HG02885 (cell line): ENCODE measurements at regions not wholly inside any gene's neighbourhood (a gene's known extent, or its start where the extent isn't known, plus 50 kb on each side); places are given as distances from the start of the nearest gene placed in this dataset.
"Not testable (repeated sequence)": the region's sequence is repeated elsewhere in the genome, so short reads cannot be mapped to it uniquely, and the experiment has no call there.

ENCODE experiments used
- ATAC-seq: cut with Tn5 transposase; IDR thresholded peaks from one replicate; pipeline ENCODE4 v1.9.1; 2021; ENCODE audit warnings: mild to moderate bottlenecking; ENCODE audit not compliant: unreplicated experiment, poor library complexity

DNA sequence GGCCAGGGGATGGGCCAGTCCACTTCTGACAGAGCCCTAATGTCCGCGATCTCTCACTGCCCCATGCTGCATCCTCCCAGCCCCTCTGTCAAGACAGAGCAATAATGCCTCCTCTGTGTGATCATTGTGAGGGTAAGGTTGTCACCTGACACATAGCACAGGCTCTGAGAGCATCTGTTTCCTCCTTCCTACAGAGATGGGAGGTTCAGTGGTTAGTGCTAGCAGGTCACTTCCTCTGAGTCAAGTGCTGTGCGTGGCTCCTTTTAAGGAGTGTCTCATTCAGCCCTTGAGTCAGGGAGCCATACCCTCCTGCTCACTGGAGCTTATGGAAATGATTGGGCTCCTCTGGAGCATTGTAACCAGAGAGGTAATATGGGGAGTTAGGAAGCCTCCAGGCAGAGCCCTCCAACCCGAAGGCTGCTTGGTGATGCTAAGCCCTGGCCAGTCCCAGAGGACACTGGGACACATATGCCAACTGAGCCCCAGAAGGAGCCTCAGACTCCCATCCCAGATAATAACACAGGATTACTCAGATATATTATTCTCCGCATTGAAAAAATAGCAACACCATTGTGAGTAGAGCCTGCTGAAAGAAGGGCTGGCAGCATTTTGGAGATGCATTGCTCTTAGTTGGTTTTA lies 189.0 kb downstream of the GALNT1 start:
- ATAC-seq, result peak; percentile 70

- ATAC-seq, result no peak
Observed at GRCh38 chr18:35771172-35771571, 189.6 kb downstream of the GALNT1 start.

DNA sequence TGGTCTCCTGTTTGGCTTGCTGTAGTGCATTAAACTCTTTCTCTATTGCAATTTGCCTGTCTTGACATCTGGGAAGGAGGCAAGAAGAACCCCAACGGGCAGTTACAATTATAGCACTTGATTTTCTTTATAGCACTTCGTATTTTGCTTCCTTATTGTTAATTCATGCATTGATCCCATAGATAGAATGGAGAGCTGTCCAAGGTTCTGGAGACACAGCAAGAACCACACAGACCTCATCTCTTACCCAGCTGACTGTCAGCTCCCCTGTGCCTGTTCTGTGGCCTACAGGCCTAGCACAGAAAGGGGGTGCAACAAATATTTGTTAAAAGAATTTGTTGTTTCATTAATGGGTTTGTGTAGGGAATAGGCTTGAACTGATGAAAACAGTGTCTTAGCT lies 194.3 kb downstream of the GALNT1 start:
- ATAC-seq, result no peak

- ATAC-seq, result no peak
Observed at GRCh38 chr18:35776473-35776872, 194.9 kb downstream of the GALNT1 start.

DNA sequence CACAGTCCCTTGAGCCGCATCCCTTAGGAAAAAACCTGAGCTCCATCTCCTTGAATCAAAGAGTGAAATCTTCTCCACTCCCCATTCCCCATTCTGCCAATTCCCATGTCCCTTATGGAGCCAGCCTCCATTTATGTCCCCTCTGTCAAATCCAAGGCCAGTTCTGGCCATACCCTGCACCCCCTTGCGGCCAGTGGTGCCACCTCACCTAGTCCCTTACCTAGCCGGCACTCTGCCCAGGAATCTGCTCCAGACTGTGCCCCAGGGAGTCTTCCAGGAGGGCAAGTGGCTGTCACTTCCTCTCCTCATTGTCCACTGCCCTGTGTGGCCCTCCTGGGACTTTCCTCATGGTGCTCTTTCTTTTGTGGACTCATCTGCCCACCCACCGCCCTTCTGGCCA lies 195.4 kb upstream of the RMP24 start:
- ATAC-seq, result no peak

DNA sequence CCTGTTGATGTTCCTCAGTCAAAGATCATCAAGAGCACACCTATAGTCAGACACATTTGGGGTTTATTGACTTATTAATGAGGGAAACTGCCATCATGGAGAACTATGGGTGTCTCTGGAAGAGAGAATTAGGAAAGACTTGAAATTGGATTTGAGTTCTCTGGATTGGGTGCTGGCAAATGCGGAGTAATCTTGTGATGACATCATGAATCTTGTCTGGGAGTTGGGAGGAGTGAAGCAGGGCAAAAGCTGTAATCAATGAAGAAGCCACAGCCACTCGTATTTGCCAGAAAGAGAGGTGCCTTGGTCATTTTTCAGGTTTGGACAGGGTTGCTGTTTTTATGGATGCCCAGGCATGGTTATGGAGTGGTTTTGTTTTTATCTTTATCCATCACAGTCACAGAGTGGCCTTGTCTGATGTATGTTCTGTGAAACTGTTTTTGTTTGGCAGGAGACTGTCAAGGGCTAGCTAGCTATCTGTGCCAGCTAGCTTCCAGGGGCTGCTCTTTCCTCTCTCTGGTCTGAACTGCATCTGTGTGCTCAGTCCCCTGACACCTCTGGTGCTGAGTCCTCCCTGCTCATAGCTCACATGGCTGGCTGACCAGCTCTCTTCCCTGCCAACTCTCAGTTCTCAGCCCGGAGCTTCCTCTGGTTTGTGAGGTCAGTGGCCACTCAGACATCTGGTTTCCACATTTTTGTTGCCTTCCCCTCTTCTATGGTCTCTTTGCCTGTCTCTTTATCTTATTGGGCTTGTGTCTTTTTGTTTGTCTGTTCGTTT lies 193.4 kb upstream of the RMP24 start:
- no peak for ATAC-seq

- no peak for ATAC-seq
Observed at GRCh38 chr18:35780937-35781336, 191.5 kb upstream of the RMP24 start.

GRCh38 chr18:35782926-35783325 lies 189.6 kb upstream of the RMP24 start:
- no peak for ATAC-seq

GRCh38 chr18:35786365-35787042 lies 186.0 kb upstream of the RMP24 start:
- ATAC-seq, result peak; percentile 60

DNA sequence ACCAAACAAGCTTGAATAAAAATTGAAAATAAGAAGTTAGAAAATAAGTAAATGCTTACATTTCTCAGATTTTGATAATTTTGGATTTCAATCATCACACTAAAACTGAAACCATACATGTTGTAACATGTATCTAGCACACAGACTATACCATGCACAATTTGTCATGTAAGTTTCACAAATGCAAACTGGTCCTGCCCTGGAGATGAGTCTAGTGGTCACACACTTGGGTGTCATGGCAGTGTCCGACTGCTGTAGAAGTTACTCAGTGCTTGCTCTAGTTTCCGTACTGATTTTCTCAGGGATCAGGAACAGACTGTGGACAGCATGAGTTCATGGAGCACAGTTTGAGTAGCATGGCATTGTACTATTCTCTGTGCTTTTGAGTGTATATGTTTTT lies 182.9 kb upstream of the RMP24 start:
- ATAC-seq, result no peak

GRCh38 chr18:35797948-35798347 lies 174.5 kb upstream of the RMP24 start:
- no peak for ATAC-seq

- no peak for ATAC-seq
Observed at GRCh38 chr18:35803551-35803950, 168.9 kb upstream of the RMP24 start.

- ATAC-seq, result no peak
Observed at GRCh38 chr18:35804377-35804776, 168.1 kb upstream of the RMP24 start.

GRCh38 chr18:35807811-35808335 lies 164.6 kb upstream of the RMP24 start:
- no peak for ATAC-seq

DNA sequence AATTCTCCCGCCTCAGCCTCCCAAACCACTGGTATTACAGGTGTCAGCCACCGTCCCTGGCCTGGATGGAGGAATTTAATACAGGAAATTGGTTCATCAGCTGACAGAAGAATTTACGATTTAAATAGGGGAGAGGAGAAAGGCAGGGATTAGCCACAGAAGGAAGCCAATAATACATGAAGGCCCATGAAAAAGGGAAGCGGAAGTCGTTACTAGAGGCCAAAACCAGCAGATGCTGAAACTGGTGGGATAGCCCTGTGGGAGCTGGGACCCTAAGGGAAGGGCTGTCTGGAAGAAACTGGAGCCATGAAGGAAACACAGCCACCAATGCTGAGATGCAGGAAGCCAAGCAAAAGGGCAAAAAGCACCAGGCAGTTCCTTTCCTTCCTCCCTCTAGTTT lies 163.7 kb upstream of the RMP24 start:
- ATAC-seq, result no peak

DNA sequence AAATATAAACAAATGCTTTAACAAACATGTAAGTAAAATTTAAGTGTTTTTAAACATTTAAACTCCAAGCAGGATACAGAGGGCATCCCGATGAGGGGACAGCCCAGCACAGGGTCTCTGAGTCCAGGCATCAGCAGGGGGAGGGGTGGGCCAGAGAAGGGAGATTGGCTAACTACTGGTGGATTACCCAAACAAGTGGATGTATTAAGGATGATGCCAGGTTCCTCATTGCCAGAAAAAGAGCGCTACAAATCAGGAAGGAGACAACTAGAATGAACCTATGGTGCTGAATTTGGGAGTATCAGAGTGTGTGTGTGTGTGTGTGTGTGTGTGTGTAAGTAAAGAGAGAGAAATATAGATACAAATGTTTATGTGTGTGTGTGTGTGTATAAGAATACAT lies 162.0 kb upstream of the RMP24 start:
- no peak for ATAC-seq

GRCh38 chr18:35811896-35812295 lies 160.6 kb upstream of the RMP24 start:
- no peak for ATAC-seq

DNA sequence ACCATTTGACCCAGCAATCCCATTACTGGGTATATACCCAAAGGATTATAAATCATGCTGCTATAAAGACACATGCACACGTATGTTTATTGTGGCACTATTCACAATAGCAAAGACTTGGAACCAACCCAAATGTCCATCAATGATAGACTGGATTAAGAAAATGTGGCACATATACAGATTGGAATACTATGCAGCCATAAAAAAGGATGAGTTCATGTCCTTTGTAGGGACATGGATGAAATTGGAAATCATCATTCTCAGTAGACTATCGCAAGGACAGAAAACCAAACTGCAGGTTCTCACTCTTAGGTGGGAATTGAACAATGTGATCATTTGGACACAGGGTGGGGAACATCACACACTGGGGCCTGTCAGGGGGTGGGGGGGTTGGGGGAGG lies 157.5 kb upstream of the RMP24 start:
- not testable (repeated sequence) for ATAC-seq

DNA sequence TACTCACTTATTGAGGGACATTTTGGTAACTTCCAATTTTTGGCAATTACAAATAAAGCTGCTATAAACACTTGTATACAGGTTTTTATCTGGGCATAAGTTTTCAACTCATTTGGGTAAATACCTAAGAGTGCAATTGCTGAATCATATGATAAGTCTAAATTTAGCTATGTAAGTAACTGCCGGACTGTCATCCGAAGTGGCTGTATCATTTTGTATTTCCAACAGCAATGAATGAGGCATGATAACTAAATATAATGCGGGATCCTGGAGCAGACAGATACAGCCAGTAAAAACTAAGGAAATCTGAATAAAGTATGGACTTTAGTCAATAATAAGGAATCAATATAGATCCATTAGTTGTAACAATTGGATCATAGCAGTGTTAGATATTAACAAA lies 156.5 kb upstream of the RMP24 start:
- ATAC-seq, result no peak

GRCh38 chr18:35817604-35818352 lies 154.7 kb upstream of the RMP24 start:
- ATAC-seq, result no peak

GRCh38 chr18:35818353-35818667 lies 154.2 kb upstream of the RMP24 start:
- ATAC-seq, result no peak
